HL-60 (cell line): ENCODE measurements at regions not wholly inside any gene's neighbourhood (a gene's known extent, or its start where the extent isn't known, plus 50 kb on each side); places are given as distances from the start of the nearest gene placed in this dataset.

Experiments
- GABPA ChIP-seq: IDR thresholded peaks from 2 replicates; pipeline ENCODE4 v1.6.1; 2012; ENCODE audit warnings: low read depth
- POLR2AphosphoS5 ChIP-seq: IDR thresholded peaks from 2 replicates; pipeline ENCODE4 v1.6.1; 2012; ENCODE audit warnings: low read depth
- TF ChIP-seq, protein P1 (sequence below): IDR thresholded peaks from 2 replicates; pipeline ENCODE4 v1.6.1; 2012; ENCODE audit warnings: low read depth; ENCODE audit not compliant: insufficient replicate concordance
- TF ChIP-seq, protein P2 (sequence below): IDR thresholded peaks from one replicate; pipeline ENCODE4 v1.5.1; 2011; ENCODE audit warnings: low read length, control low read depth, inconsistent platforms; ENCODE audit not compliant: insufficient read depth

DNA sequence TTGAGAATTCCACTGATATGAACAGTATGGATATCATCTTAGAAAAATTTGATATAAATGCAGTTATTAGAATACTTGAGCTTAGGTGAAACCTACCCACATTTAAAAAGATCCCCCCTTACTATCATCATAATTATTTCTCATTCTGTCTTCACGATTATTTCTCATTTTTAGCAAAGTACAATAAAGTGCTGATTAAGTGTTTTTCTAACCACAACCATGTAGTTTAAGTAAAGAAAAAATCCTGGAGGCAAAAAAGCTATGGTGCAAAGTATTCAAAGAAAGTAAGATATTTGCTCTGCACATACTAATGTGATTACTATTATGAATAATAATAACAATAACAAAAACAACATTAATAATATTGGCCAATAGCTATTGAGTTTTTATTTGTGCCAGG is 365.6 kb upstream of the PCDH7 start:
- TF ChIP-seq, protein P1, sequence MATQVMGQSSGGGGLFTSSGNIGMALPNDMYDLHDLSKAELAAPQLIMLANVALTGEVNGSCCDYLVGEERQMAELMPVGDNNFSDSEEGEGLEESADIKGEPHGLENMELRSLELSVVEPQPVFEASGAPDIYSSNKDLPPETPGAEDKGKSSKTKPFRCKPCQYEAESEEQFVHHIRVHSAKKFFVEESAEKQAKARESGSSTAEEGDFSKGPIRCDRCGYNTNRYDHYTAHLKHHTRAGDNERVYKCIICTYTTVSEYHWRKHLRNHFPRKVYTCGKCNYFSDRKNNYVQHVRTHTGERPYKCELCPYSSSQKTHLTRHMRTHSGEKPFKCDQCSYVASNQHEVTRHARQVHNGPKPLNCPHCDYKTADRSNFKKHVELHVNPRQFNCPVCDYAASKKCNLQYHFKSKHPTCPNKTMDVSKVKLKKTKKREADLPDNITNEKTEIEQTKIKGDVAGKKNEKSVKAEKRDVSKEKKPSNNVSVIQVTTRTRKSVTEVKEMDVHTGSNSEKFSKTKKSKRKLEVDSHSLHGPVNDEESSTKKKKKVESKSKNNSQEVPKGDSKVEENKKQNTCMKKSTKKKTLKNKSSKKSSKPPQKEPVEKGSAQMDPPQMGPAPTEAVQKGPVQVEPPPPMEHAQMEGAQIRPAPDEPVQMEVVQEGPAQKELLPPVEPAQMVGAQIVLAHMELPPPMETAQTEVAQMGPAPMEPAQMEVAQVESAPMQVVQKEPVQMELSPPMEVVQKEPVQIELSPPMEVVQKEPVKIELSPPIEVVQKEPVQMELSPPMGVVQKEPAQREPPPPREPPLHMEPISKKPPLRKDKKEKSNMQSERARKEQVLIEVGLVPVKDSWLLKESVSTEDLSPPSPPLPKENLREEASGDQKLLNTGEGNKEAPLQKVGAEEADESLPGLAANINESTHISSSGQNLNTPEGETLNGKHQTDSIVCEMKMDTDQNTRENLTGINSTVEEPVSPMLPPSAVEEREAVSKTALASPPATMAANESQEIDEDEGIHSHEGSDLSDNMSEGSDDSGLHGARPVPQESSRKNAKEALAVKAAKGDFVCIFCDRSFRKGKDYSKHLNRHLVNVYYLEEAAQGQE = no peak
- TF ChIP-seq, protein P2, sequence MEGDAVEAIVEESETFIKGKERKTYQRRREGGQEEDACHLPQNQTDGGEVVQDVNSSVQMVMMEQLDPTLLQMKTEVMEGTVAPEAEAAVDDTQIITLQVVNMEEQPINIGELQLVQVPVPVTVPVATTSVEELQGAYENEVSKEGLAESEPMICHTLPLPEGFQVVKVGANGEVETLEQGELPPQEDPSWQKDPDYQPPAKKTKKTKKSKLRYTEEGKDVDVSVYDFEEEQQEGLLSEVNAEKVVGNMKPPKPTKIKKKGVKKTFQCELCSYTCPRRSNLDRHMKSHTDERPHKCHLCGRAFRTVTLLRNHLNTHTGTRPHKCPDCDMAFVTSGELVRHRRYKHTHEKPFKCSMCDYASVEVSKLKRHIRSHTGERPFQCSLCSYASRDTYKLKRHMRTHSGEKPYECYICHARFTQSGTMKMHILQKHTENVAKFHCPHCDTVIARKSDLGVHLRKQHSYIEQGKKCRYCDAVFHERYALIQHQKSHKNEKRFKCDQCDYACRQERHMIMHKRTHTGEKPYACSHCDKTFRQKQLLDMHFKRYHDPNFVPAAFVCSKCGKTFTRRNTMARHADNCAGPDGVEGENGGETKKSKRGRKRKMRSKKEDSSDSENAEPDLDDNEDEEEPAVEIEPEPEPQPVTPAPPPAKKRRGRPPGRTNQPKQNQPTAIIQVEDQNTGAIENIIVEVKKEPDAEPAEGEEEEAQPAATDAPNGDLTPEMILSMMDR = no peak
- TF ChIP-seq POLR2AphosphoS5 (no peak), GABPA (no peak)
